K562 (cell line): ENCODE measurements at regions not wholly inside any gene's neighbourhood (a gene's known extent, or its start where the extent isn't known, plus 50 kb on each side); places are given as distances from the start of the nearest gene placed in this dataset.

Experiments
- ATAC-seq: fragments of 200-7000 bp; cut with Tn5 transposase; 3 replicates; pipeline ENCODE4 v1.9.1; 2020; ENCODE audit warnings: moderate library complexity
- BruUV-seq: library from RNA; stranded (reverse); fragments of 400-500 nt; replicated peaks from 2 replicates; lab custom pipeline; 2021; lab: Mats Ljungman, UMichigan
- CTCF ChIA-PET: fragments of 300-600 bp; formaldehyde crosslinking; extraction: SDS; loops from one replicate; lab custom pipeline; 2021; ENCODE audit warnings: low intra/inter-chr PET ratio; lab: Yijun Ruan, JAX
- POLR2A ChIA-PET: fragments of 300-600, 350-650 bp; sonication (Branson Sonifier 250); formaldehyde crosslinking; extraction: SDS; loops from one replicate; lab custom pipeline; 2021; ENCODE audit warnings: antibody characterized with exemption, inconsistent platforms; lab: Yijun Ruan, JAX
- DNase-seq, 4 experiments: peaks; one replicate each; pipeline versions ENCODE4 v3.0.0 to v3.0.0-alpha.2; 2011 to 2018; ENCODE audit warnings: low spot score in 3 of 4, mixed read lengths in 3 of 4; ENCODE audit errors: extremely low read depth in 1 of 4
- FAIRE-seq: peaks from 2 replicates; lab custom pipeline; 2011; peaks lifted over from hg19 to GRCh38; lab: Jason Lieb, UNC
- H2AFZ ChIP-seq: 2 replicates; pipeline ENCODE4 v1.6.0; 2011; ENCODE audit warnings: low read depth, low read length, control low read depth, inconsistent platforms
- H3K27ac ChIP-seq: fragments of 200-600 bp; 3 replicates; pipeline ENCODE4 v1.8.0; 2011; ENCODE audit warnings: low read depth, mild to moderate bottlenecking, control low read depth, inconsistent platforms, low read length, moderate library complexity, mixed read lengths; ENCODE audit errors: extremely low read depth
- H3K27me3 ChIP-seq, 2 experiments: fragments of 300-600 bp in 1 of 2; 2 replicates in 1 of 2; 3 replicates in 1 of 2; pipeline versions ENCODE4 v1.6.0 to v1.8.0; 2011; ENCODE audit warnings: inconsistent platforms in 2 of 2, low read length in 2 of 2, mild to moderate bottlenecking in 1 of 2, mixed read lengths in 1 of 2, moderate library complexity in 1 of 2; ENCODE audit not compliant: control insufficient read depth in 2 of 2, insufficient read depth in 2 of 2
- H3K36me3 ChIP-seq: fragments of 300-600 bp; 3 replicates; pipeline ENCODE4 v1.8.0; 2011; ENCODE audit warnings: mild to moderate bottlenecking, low read length, inconsistent platforms; ENCODE audit not compliant: control insufficient read depth, insufficient read depth
- H3K4me1 ChIP-seq, 2 experiments: fragments of 200-600 bp in 1 of 2; replicated peaks in 1 of 2; 2 replicates in 1 of 2; 3 replicates in 1 of 2; pipeline versions ENCODE4 v1.5.1 to v1.8.0; 2011; ENCODE audit warnings: inconsistent platforms in 2 of 2, low read length in 2 of 2, mild to moderate bottlenecking in 1 of 2, mixed read lengths in 1 of 2, moderate library complexity in 1 of 2; ENCODE audit not compliant: control insufficient read depth in 2 of 2, insufficient read depth in 2 of 2
- H3K4me2 ChIP-seq: 2 replicates; pipeline ENCODE4 v1.6.1; 2011; ENCODE audit warnings: low read length, control low read depth, inconsistent platforms, mixed read lengths; ENCODE audit not compliant: insufficient read depth
- H3K4me3 ChIP-seq: fragments of 200-600 bp; sonication (generic), shearing (Covaris generic); 2 replicates; pipeline ENCODE4 v1.5.1; 2016; ENCODE audit warnings: control low read depth, inconsistent platforms
- H3K79me2 ChIP-seq: fragments of 200-600 bp; 3 replicates; pipeline ENCODE4 v1.8.0; 2011; ENCODE audit warnings: low read length, inconsistent platforms; ENCODE audit not compliant: control insufficient read depth, insufficient read depth
- H3K9ac ChIP-seq, 2 experiments: 2 replicates each; pipeline versions ENCODE4 v1.6.0 to v1.6.1; 2011; ENCODE audit warnings: low read depth in 2 of 2, low read length in 2 of 2, control low read depth in 1 of 2, inconsistent platforms in 1 of 2, mild to moderate bottlenecking in 1 of 2, mixed read lengths in 1 of 2; ENCODE audit not compliant: insufficient read depth in 1 of 2
- H3K9me1 ChIP-seq: one replicate; pipeline ENCODE4 v1.6.0; 2011; ENCODE audit warnings: inconsistent platforms, mild to moderate bottlenecking, low read length, moderate library complexity; ENCODE audit not compliant: control insufficient read depth, insufficient read depth
- H3K9me3 ChIP-seq: replicated peaks from 2 replicates; pipeline ENCODE4 v1.5.1; 2011; ENCODE audit warnings: low read depth, low read length, inconsistent platforms; ENCODE audit not compliant: control insufficient read depth, insufficient read depth
- H4K20me1 ChIP-seq: replicated peaks from 2 replicates; pipeline ENCODE4 v1.6.1; 2011; ENCODE audit warnings: low read length, inconsistent platforms, mixed read lengths; ENCODE audit not compliant: control insufficient read depth, insufficient read depth
- BCOR ChIP-seq: fragments of 450-650 bp; IDR thresholded peaks from 2 replicates; pipeline ENCODE4 v1.6.1; 2016
- ETV6 ChIP-seq, 3 experiments: fragments of 150-350 bp in 1 of 3; sonication (generic) in 1 of 3; formaldehyde crosslinking in 1 of 3; IDR thresholded peaks; 2 replicates each; pipeline versions ENCODE4 v1.6.1 to v1.8.0; 2014 to 2022; ENCODE audit warnings: borderline replicate concordance in 2 of 3, low read depth in 2 of 3, antibody characterized with exemption in 1 of 3, low read length in 1 of 3, mild to moderate bottlenecking in 1 of 3, missing genetic modification reagents in 1 of 3
- FOXJ2 ChIP-seq: fragments of 200-800 bp; sonication (Bioruptor generic); IDR thresholded peaks from 2 replicates; pipeline ENCODE4 v1.6.1; 2016; ENCODE audit warnings: missing genetic modification characterization, missing compliant biosample characterization
- GTF2E2 ChIP-seq: fragments of 200-800 bp; sonication (Bioruptor generic); IDR thresholded peaks from 2 replicates; pipeline ENCODE4 v1.6.1; 2016; ENCODE audit warnings: missing genetic modification characterization, missing compliant biosample characterization
- RAD51 ChIP-seq: fragments of 450-650 bp; IDR thresholded peaks from 2 replicates; pipeline ENCODE4 v1.7.1; 2016; ENCODE audit warnings: low read depth, mild to moderate bottlenecking, borderline replicate concordance
- SAFB2 ChIP-seq: fragments of 200-400 bp; formaldehyde crosslinking; IDR thresholded peaks from 2 replicates; pipeline ENCODE4 v1.6.1; 2018; ENCODE audit warnings: borderline replicate concordance, low read length, low read depth, moderate library complexity; ENCODE audit not compliant: severe bottlenecking
- ZC3H8 ChIP-seq: fragments of 450-650 bp; IDR thresholded peaks from 2 replicates; pipeline ENCODE4 v1.6.1; 2017
- ZNF24 ChIP-seq: fragments of 450-650 bp; IDR thresholded peaks from 2 replicates; pipeline ENCODE4 v1.6.1; 2016
- ZNF324 ChIP-seq: fragments of 250-450 bp; sonication (Bioruptor Pico); IDR thresholded peaks from 2 replicates; pipeline ENCODE4 v1.4.0; 2020; ENCODE audit warnings: mild to moderate bottlenecking
- ZNF740 ChIP-seq, 3 experiments: fragments of 200-800 bp in 1 of 3; sonication (Bioruptor generic) in 1 of 3; sonication (generic) in 1 of 3; formaldehyde crosslinking in 1 of 3; IDR thresholded peaks; 2 replicates each; pipeline versions ENCODE4 v1.6.1 to v1.8.0; 2016 to 2022; ENCODE audit warnings: mild to moderate bottlenecking in 2 of 3, missing compliant biosample characterization in 2 of 3, missing genetic modification characterization in 2 of 3, missing genetic modification reagents in 1 of 3
- ZNF830 ChIP-seq: fragments of 250-450 bp; sonication (Bioruptor Pico); IDR thresholded peaks from 2 replicates; pipeline ENCODE4 v1.5.0; 2021; ENCODE audit warnings: mild to moderate bottlenecking
- WGBS: fragments of 100-300 bp; shearing (Covaris generic); methylation state at CpG from one replicate; pipeline ENCODE4 v1.1.6; 2016; ENCODE audit warnings: low coverage, mixed read lengths; ENCODE audit not compliant: insufficient coverage; ENCODE audit errors: missing lambda C conversion rate; 5-methylcytosine and 5-hydroxymethylcytosine counted together
- in situ Hi-C: fragments of 300-500 bp; cut with MboI; formaldehyde crosslinking; loops from 4 replicates; pipeline ENCODE4 v1.15.0; 2018; ENCODE audit warnings: inconsistent platforms, mixed read lengths
- intact Hi-C: fragments of 100-400 bp; cut with micrococcal nuclease; formaldehyde crosslinking; loops from 2 replicates; pipeline ENCODE4 v1.14.2; 2022
- TF ChIP-seq, protein P1 (sequence below): fragments of 450-650 bp; formaldehyde crosslinking; IDR thresholded peaks from 2 replicates; pipeline ENCODE4 v1.4.0; 2022; ENCODE audit warnings: missing genetic modification characterization

GRCh38 chr22:47624252-47625012 is 862.0 kb downstream of the TBC1D22A start:
- in situ Hi-C loops: loop anchor here (10.0 kb wide), 1 partner anchor 220 kb away; no protein-coding TSS in a partner anchor
- H3K79me2 ChIP-seq: no peaks in the 10 kb centered on the region
- ChIA-PET POLR2A (interaction anchor here (0.6 kb wide), 1 partner anchor 155 kb away, joined by 3 read pairs; no protein-coding TSS in a partner anchor), CTCF (no interaction called here)
- peaks cover 4% of the 10 kb centered on the region; the same call in 1 of the 2 replicates for H3K9me3 ChIP-seq
- H2AFZ ChIP-seq: no peak overlapping the region
- H3K27me3 ChIP-seq: peaks cover 27 to 65% of the 10 kb centered on the region in 2 experiments; a peak in 4 of 5 replicates
- H3K27ac ChIP-seq: no peak overlapping the region
- H3K36me3 ChIP-seq: no peaks in the 10 kb centered on the region
- 9% methylated on average over 17 of the region's 22 CpGs for WGBS
- intact Hi-C loops: loop anchor here (5.0 to 10.0 kb wide), 2 partner anchors 150 to 213 kb away; no protein-coding TSS in a partner anchor
- FAIRE-seq (no peak), ATAC-seq (peak; percentile 52), DNase-seq (no peak)
- H3K4me3 ChIP-seq: no peak overlapping the region
- H3K4me1 ChIP-seq: peaks cover 0 to 6% of the 10 kb centered on the region in 2 experiments; a peak in 2 of 5 replicates
- H3K9me1 ChIP-seq: no peaks in the 10 kb centered on the region
- TF ChIP-seq RAD51: no peak
- no peak for TF ChIP-seq ZNF24
- no peak for TF ChIP-seq SAFB2
- TF ChIP-seq BCOR: no peak
- H4K20me1 ChIP-seq: no peaks in the 10 kb centered on the region; the same call in 1 of the 2 replicates
- no TSS peak for BruUV-seq
- H3K4me2 ChIP-seq: no peak overlapping the region
- no peak overlapping the region for H3K9ac ChIP-seq

DNA sequence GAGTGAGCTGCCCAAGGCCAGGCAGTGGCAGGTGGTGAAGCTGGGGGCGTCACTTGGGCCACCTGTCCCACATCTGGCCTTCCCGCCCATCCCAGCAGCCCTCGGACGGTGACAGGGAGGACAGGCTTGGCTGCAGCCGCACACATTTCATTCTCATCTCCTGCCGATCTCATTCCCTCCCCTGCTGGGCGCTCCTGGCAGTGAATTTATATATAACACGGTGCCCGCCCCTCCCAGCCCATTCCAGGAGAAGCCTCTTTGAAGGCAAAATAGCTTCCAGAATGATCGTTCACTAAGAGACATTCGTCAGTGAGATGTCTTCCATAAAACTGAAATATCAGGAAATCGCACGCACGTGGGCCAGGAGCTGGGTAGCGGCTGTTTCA is 861.3 kb downstream of the TBC1D22A start:
- H3K27me3 ChIP-seq: peaks cover 28 to 67% of the 10 kb centered on the region in 2 experiments; a peak in 4 of 5 replicates
- in situ Hi-C loops (loop anchor here (10.0 kb wide), 1 partner anchor 221 kb away; no protein-coding TSS in a partner anchor), intact Hi-C loops (loop anchor here (10.0 kb wide), 1 partner anchor 151 kb away; no protein-coding TSS in a partner anchor)
- H3K4me1 ChIP-seq: no peaks in the 10 kb centered on the region; a peak in 2 of 5 replicates
- H3K27ac ChIP-seq: no peak overlapping the region
- ChIA-PET CTCF (no interaction called here), POLR2A (no interaction called here)
- ATAC-seq (no peak), FAIRE-seq (no peak), DNase-seq (peak in 2 of 4 experiments; percentile 25 to 28)
- peaks cover 4% of the 10 kb centered on the region; the same call in 1 of the 2 replicates for H3K9me3 ChIP-seq
- H3K9me1 ChIP-seq: no peaks in the 10 kb centered on the region
- no peak overlapping the region for H3K9ac ChIP-seq
- H4K20me1 ChIP-seq: no peaks in the 10 kb centered on the region; the same call in 1 of the 2 replicates
- no peak overlapping the region for H2AFZ ChIP-seq
- no peaks in the 10 kb centered on the region for H3K79me2 ChIP-seq
- H3K36me3 ChIP-seq: no peaks in the 10 kb centered on the region
- no peak overlapping the region for H3K4me3 ChIP-seq
- BruUV-seq: no TSS peak
- no peak overlapping the region for H3K4me2 ChIP-seq
- 4% methylated on average over 5 of the region's 15 CpGs for WGBS
- TF ChIP-seq ZNF830 (CRISPR knock-in tag) (no peak), ZC3H8 (no peak), FOXJ2 (tag) (no peak), ZNF324 (no peak), ETV6 (IDR thresholded peaks at IDR 0.05; ENCODE audit: borderline replicate concordance in 1 of 2, low read depth in 2 of 2, low read length in 1 of 2) (no peak), ETV6 (CRISPR knock-in tag; IDR thresholded peaks at IDR 0.05; ENCODE audit: borderline replicate concordance) (no peak), GTF2E2 (tag) (no peak), ZNF740 (CRISPR knock-in tag; IDR thresholded peaks at IDR 0.05) (no peak), ZNF740 (tag; IDR thresholded peaks at IDR 0.05) (no peak)
- TF ChIP-seq, protein P1, sequence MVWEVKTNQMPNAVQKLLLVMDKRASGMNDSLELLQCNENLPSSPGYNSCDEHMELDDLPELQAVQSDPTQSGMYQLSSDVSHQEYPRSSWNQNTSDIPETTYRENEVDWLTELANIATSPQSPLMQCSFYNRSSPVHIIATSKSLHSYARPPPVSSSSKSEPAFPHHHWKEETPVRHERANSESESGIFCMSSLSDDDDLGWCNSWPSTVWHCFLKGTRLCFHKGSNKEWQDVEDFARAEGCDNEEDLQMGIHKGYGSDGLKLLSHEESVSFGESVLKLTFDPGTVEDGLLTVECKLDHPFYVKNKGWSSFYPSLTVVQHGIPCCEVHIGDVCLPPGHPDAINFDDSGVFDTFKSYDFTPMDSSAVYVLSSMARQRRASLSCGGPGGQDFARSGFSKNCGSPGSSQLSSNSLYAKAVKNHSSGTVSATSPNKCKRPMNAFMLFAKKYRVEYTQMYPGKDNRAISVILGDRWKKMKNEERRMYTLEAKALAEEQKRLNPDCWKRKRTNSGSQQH (CRISPR knock-in tag): no peak
